ENCODE measurements at regions not wholly inside any gene's neighbourhood (a gene's known extent, or its start where the extent isn't known, plus 50 kb on each side); places are given as distances from the start of the nearest gene placed in this dataset.
"Not testable (repeated sequence)": the region's sequence is repeated elsewhere in the genome, so short reads cannot be mapped to it uniquely, and the experiment has no call there.

DNA sequence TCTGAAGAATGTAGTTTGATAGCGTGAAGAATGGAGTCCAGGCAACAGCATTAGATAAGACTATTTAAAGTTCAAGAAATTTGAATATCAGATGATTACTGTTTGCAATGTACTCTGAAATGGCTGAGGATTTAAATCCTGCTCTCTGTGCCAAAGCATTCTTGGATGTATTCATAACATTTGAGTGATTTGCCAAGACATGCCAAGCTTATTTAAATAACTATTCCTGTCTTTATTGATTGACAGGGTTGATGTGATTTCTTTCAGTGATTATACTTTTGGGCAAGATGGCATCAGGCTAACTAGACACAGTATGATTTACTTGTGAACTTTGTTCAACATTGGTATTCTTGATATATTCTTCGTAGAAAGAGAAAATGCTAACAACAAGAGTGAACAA is 168.7 kb downstream of the GNAI1 start:
- H3K27me3 ChIP-seq (ENCODE audit: control insufficient read depth in 1 of 2, insufficient read depth in 2 of 2, low read length in 2 of 2), result no peaks in the 10 kb centered on the region
- no peaks in the 10 kb centered on the region for H3K9me3 ChIP-seq (ENCODE audit: control insufficient read depth in 1 of 2, low read length in 2 of 2)
- no peak overlapping the region for H3K27ac ChIP-seq (ENCODE audit: low read depth, low read length)

GRCh38 chr7:80302636-80303035 is 168.0 kb downstream of the GNAI1 start:
- Histone ChIP-seq H3K9ac (ENCODE audit: low read depth in 1 of 2, low read length in 2 of 2) (no peak overlapping the region), H3K4me1 (ENCODE audit: control insufficient read depth in 1 of 2, insufficient read depth in 2 of 2, low read length in 2 of 2) (no peaks in the 10 kb centered on the region), H3K4me3 (ENCODE audit: low read depth in 1 of 2, low read length in 2 of 2) (no peak overlapping the region), H3K36me3 (ENCODE audit: control insufficient read depth in 1 of 2, insufficient read depth in 2 of 2, low read length in 2 of 2) (no peaks in the 10 kb centered on the region), H3K27me3 (ENCODE audit: control insufficient read depth in 1 of 2, insufficient read depth in 2 of 2, low read length in 2 of 2) (no peaks in the 10 kb centered on the region), H3K27ac (ENCODE audit: low read depth, low read length) (no peak overlapping the region), H3K9me3 (ENCODE audit: control insufficient read depth in 1 of 2, low read length in 2 of 2) (no peaks in the 10 kb centered on the region)

More for the DNA sequence above, 168.7 kb downstream of the GNAI1 start:
- Histone ChIP-seq H3K36me3 (ENCODE audit: control insufficient read depth in 1 of 2, insufficient read depth in 2 of 2, low read length in 2 of 2) (no peaks in the 10 kb centered on the region), H3K4me1 (ENCODE audit: control insufficient read depth in 1 of 2, insufficient read depth in 2 of 2, low read length in 2 of 2) (no peaks in the 10 kb centered on the region), H3K9ac (ENCODE audit: low read depth in 1 of 2, low read length in 2 of 2) (no peak overlapping the region), H3K4me3 (ENCODE audit: low read depth in 1 of 2, low read length in 2 of 2) (no peak overlapping the region)

DNA sequence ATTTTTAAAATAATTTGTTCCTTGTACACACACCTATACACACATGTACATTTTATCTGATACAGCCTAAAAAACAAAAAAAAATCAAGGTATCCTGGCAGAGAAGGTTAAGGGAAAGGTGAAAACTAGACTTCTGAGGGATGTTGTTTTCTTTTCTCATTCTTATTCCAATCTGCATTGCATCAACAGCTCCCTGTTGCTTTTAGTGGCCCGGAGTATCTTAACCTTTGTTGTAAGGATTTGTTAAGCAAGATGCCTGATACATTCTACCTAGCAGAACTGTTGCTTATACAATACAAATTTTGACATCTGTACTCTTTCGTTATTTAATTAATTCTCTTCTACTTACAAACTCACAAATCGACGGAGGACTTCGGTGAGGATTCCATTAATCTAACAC is 167.4 kb downstream of the GNAI1 start:
- H3K4me3 ChIP-seq (ENCODE audit: low read depth in 1 of 2, low read length in 2 of 2), result no peak overlapping the region
- no peaks in the 10 kb centered on the region for H3K4me1 ChIP-seq (ENCODE audit: control insufficient read depth in 1 of 2, insufficient read depth in 2 of 2, low read length in 2 of 2)
- no peak overlapping the region for H3K9ac ChIP-seq (ENCODE audit: low read depth in 1 of 2, low read length in 2 of 2)
- no peaks in the 10 kb centered on the region for H3K9me3 ChIP-seq (ENCODE audit: control insufficient read depth in 1 of 2, low read length in 2 of 2)
- H3K36me3 ChIP-seq (ENCODE audit: control insufficient read depth in 1 of 2, insufficient read depth in 2 of 2, low read length in 2 of 2), result no peaks in the 10 kb centered on the region
- H3K27me3 ChIP-seq (ENCODE audit: control insufficient read depth in 1 of 2, insufficient read depth in 2 of 2, low read length in 2 of 2), result no peaks in the 10 kb centered on the region
- H3K27ac ChIP-seq (ENCODE audit: low read depth, low read length), result no peak overlapping the region

- Histone ChIP-seq H3K36me3 (ENCODE audit: control insufficient read depth in 1 of 2, insufficient read depth in 2 of 2, low read length in 2 of 2) (no peaks in the 10 kb centered on the region), H3K4me3 (ENCODE audit: low read depth in 1 of 2, low read length in 2 of 2) (no peak overlapping the region), H3K9me3 (ENCODE audit: control insufficient read depth in 1 of 2, low read length in 2 of 2) (peaks cover 0 to 5% of the 10 kb centered on the region in 2 donors), H3K4me1 (ENCODE audit: control insufficient read depth in 1 of 2, insufficient read depth in 2 of 2, low read length in 2 of 2) (no peaks in the 10 kb centered on the region), H3K27ac (ENCODE audit: low read depth, low read length) (no peak overlapping the region), H3K27me3 (ENCODE audit: control insufficient read depth in 1 of 2, insufficient read depth in 2 of 2, low read length in 2 of 2) (no peaks in the 10 kb centered on the region), H3K9ac (ENCODE audit: low read depth in 1 of 2, low read length in 2 of 2) (no peak overlapping the region)
Measured at GRCh38 chr7:80298201-80298600, 163.6 kb downstream of the GNAI1 start.

- Histone ChIP-seq H3K36me3 (ENCODE audit: control insufficient read depth in 1 of 2, insufficient read depth in 2 of 2, low read length in 2 of 2) (no peaks in the 10 kb centered on the region), H3K9ac (ENCODE audit: low read depth in 1 of 2, low read length in 2 of 2) (no peak overlapping the region), H3K4me3 (ENCODE audit: low read depth in 1 of 2, low read length in 2 of 2) (no peak overlapping the region), H3K27ac (ENCODE audit: low read depth, low read length) (no peak overlapping the region), H3K27me3 (ENCODE audit: control insufficient read depth in 1 of 2, insufficient read depth in 2 of 2, low read length in 2 of 2) (no peaks in the 10 kb centered on the region), H3K9me3 (ENCODE audit: control insufficient read depth in 1 of 2, low read length in 2 of 2) (peaks cover 0 to 6% of the 10 kb centered on the region in 2 donors), H3K4me1 (ENCODE audit: control insufficient read depth in 1 of 2, insufficient read depth in 2 of 2, low read length in 2 of 2) (no peaks in the 10 kb centered on the region)
Measured at GRCh38 chr7:80294346-80294745, 159.7 kb downstream of the GNAI1 start.

GRCh38 chr7:80292634-80293033 is 158.0 kb downstream of the GNAI1 start:
- H3K4me1 ChIP-seq (ENCODE audit: control insufficient read depth in 1 of 2, insufficient read depth in 2 of 2, low read length in 2 of 2); H3K9me3 ChIP-seq (ENCODE audit: control insufficient read depth in 1 of 2, low read length in 2 of 2); H3K36me3 ChIP-seq (ENCODE audit: control insufficient read depth in 1 of 2, insufficient read depth in 2 of 2, low read length in 2 of 2); H3K27me3 ChIP-seq (ENCODE audit: control insufficient read depth in 1 of 2, insufficient read depth in 2 of 2, low read length in 2 of 2); H3K27ac ChIP-seq (ENCODE audit: low read depth, low read length); H3K9ac ChIP-seq (ENCODE audit: low read depth in 1 of 2, low read length in 2 of 2); H3K4me3 ChIP-seq (ENCODE audit: low read depth in 1 of 2, low read length in 2 of 2): not testable (repeated sequence)

DNA sequence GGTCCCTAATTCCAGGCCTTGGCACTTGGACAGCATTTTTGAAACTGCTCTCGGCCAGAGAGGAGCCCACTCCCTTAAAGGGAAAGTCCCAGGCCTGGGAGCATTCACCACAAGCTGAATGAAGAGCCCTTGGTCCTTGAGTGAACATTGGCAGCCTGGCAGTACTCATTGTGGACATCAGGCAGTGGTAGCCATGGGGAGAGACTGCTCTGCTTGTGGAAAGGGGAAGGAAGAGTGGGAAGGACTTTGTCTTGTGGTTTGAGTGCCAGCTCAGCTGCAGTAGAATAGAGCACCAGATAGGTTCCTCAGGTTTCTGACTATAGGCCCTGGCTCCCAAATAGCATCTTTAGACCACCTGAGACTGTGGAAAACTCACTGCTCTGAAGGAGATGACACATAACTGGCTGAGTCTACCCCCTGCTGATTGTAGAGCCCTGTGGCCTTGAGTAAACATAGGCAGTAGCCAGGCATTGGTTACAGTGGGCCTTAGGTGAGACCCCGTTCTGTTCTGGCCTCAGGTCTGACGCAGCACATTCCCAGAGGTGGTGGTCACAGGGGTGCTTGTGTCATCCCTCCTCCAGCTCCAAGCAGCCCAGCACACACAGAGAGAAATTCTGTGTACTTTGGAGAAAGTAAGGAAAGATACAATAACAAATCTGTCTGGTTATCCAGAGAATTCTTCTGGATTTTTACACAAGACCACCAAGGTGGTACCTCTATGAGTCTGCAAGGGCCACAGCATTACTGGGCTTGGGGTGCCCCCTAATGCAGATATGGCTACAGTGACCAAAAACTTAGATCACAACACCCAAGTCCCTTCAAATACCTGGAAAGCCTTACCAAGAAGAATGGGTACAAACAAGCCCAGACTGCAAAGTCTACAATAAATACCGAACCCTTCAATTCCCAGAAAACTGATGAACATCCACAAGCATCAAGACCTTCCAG is 153.8 kb downstream of the GNAI1 start:
- Histone ChIP-seq H3K36me3 (ENCODE audit: control insufficient read depth in 1 of 2, insufficient read depth in 2 of 2, low read length in 2 of 2) (no peaks in the 10 kb centered on the region), H3K4me1 (ENCODE audit: control insufficient read depth in 1 of 2, insufficient read depth in 2 of 2, low read length in 2 of 2) (no peaks in the 10 kb centered on the region), H3K9ac (ENCODE audit: low read depth in 1 of 2, low read length in 2 of 2) (no peak overlapping the region), H3K27me3 (ENCODE audit: control insufficient read depth in 1 of 2, insufficient read depth in 2 of 2, low read length in 2 of 2) (no peaks in the 10 kb centered on the region), H3K4me3 (ENCODE audit: low read depth in 1 of 2, low read length in 2 of 2) (no peak overlapping the region), H3K9me3 (ENCODE audit: control insufficient read depth in 1 of 2, low read length in 2 of 2) (peaks cover 0 to 3% of the 10 kb centered on the region in 2 donors), H3K27ac (ENCODE audit: low read depth, low read length) (no peak overlapping the region)

DNA sequence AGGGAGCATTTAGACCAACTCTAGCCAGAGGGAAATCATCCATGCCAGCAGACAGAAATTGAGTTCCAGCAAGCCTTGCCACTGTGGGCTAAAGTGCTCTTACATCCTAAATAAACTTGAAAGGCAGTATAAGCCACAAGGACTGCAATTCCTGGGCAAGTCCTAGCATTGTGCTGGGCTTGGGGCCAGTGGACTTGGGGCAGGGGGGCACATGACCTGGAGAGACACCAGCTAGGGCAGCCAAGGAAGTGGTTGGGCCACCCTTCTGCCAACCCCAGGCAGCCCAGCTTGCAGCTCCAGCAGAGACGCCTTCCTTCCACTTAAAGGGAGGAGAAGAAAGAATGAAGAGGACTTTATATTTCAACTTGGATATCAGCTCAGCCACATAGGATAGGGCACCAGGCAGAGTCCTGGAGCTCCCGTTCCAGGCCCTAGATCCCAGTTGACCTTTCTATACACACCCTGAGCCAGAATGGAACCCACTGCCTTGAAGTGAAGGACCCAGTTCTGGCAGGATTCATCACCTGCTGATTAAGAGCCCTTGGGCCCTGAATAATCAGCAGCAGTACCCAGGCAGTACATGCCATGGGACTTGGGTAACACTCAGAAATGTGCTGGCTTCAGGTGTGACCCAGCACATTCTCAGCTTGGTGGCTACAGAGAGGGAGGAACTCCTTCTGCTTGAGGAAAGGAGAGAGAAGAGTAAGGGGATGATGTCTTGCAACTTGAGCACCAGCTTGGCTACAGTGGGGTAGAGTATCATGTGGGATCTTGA is 153.0 kb downstream of the GNAI1 start:
- Histone ChIP-seq H3K9me3 (ENCODE audit: control insufficient read depth in 1 of 2, low read length in 2 of 2) (no peaks in the 10 kb centered on the region), H3K27ac (ENCODE audit: low read depth, low read length) (no peak overlapping the region), H3K4me1 (ENCODE audit: control insufficient read depth in 1 of 2, insufficient read depth in 2 of 2, low read length in 2 of 2) (no peaks in the 10 kb centered on the region), H3K9ac (ENCODE audit: low read depth in 1 of 2, low read length in 2 of 2) (no peak overlapping the region), H3K27me3 (ENCODE audit: control insufficient read depth in 1 of 2, insufficient read depth in 2 of 2, low read length in 2 of 2) (no peaks in the 10 kb centered on the region), H3K36me3 (ENCODE audit: control insufficient read depth in 1 of 2, insufficient read depth in 2 of 2, low read length in 2 of 2) (no peaks in the 10 kb centered on the region), H3K4me3 (ENCODE audit: low read depth in 1 of 2, low read length in 2 of 2) (no peak overlapping the region)

- no peaks in the 10 kb centered on the region for H3K27me3 ChIP-seq (ENCODE audit: control insufficient read depth in 1 of 2, insufficient read depth in 2 of 2, low read length in 2 of 2)
- H3K9ac ChIP-seq (ENCODE audit: low read depth in 1 of 2, low read length in 2 of 2), result no peak overlapping the region
- no peaks in the 10 kb centered on the region for H3K4me1 ChIP-seq (ENCODE audit: control insufficient read depth in 1 of 2, insufficient read depth in 2 of 2, low read length in 2 of 2)
- no peaks in the 10 kb centered on the region for H3K36me3 ChIP-seq (ENCODE audit: control insufficient read depth in 1 of 2, insufficient read depth in 2 of 2, low read length in 2 of 2)
- no peak overlapping the region for H3K27ac ChIP-seq (ENCODE audit: low read depth, low read length)
- no peaks in the 10 kb centered on the region for H3K9me3 ChIP-seq (ENCODE audit: control insufficient read depth in 1 of 2, low read length in 2 of 2)
- no peak overlapping the region for H3K4me3 ChIP-seq (ENCODE audit: low read depth in 1 of 2, low read length in 2 of 2)
Measured at GRCh38 chr7:80286611-80287010, 152.0 kb downstream of the GNAI1 start.

- H3K27ac ChIP-seq (ENCODE audit: low read depth, low read length), result no peak overlapping the region
- peaks cover 0 to 7% of the 10 kb centered on the region in 2 donors for H3K4me1 ChIP-seq (ENCODE audit: control insufficient read depth in 1 of 2, insufficient read depth in 2 of 2, low read length in 2 of 2)
- H3K9me3 ChIP-seq (ENCODE audit: control insufficient read depth in 1 of 2, low read length in 2 of 2), result no peaks in the 10 kb centered on the region
- H3K4me3 ChIP-seq (ENCODE audit: low read depth in 1 of 2, low read length in 2 of 2), result no peak overlapping the region
- no peaks in the 10 kb centered on the region for H3K27me3 ChIP-seq (ENCODE audit: control insufficient read depth in 1 of 2, insufficient read depth in 2 of 2, low read length in 2 of 2)
- no peak overlapping the region for H3K9ac ChIP-seq (ENCODE audit: low read depth in 1 of 2, low read length in 2 of 2)
- no peaks in the 10 kb centered on the region for H3K36me3 ChIP-seq (ENCODE audit: control insufficient read depth in 1 of 2, insufficient read depth in 2 of 2, low read length in 2 of 2)
Measured at GRCh38 chr7:80284855-80285254, 150.2 kb downstream of the GNAI1 start.
